ENCODE measurements at regions not wholly inside any gene's neighbourhood (a gene's known extent, or its start where the extent isn't known, plus 50 kb on each side); places are given as distances from the start of the nearest gene placed in this dataset.

DNA sequence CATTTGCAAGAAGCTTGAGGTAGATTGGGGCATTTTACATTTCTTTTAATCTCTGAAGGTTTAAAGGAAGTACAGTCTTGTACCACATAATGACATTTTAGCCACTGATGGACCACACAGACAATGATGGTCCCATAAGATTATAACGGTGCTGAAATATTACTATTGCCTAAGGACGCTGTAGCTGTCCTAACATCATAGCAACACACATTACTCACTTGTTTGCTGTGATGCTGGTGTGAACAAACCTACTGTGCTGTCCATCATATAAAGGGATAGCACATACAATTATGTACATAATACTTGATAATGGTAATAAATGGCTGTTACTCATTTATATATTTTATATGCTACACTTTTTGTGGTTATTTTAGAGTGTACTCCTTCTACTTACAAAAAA lies 127.1 kb upstream of the CPNE8 start:
- no peaks in the 10 kb centered on the region for H3K9me3 Mint-ChIP-seq
- H3K4me3 Mint-ChIP-seq, result no peak overlapping the region
- H3K27me3 Mint-ChIP-seq, result no peaks in the 10 kb centered on the region
- ChIA-PET CTCF (no interaction called here), POLR2A (no interaction called here)
- H3K36me3 Mint-ChIP-seq, result no peaks in the 10 kb centered on the region
- no peak for DNase-seq
- intact Hi-C loops (cut with micrococcal nuclease), result no loop called here
- no peak overlapping the region for H3K27ac Mint-ChIP-seq
- H3K4me1 Mint-ChIP-seq (ENCODE audit: low read depth), result no peaks in the 10 kb centered on the region

- H3K4me3 Mint-ChIP-seq, result no peak overlapping the region
- ChIA-PET POLR2A (no interaction called here), CTCF (no interaction called here)
Measured at GRCh38 chr12:39032034-39032433, 126.6 kb upstream of the CPNE8 start.

DNA sequence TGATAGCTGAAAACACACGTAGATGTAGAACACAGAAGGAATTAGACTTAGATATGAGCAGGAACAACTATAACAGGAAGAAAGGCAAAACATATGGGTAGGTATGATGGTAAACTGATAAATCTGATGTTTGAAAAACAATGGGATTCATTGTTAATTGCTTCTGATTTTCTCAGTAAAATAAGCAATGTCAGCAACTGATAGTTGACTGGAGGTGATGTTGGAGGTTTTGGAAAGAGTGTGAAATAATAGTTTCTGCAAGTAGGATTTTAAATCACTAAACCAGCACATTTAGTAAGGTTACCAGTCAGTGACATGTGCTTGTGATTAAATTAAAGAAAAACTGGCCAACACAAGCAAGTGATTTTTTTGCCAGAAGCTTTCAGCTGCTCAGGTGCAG lies 123.0 kb upstream of the CPNE8 start:
- H3K4me3 Mint-ChIP-seq, result no peak overlapping the region
- DNase-seq, result no peak
- no peaks in the 10 kb centered on the region for H3K27me3 Mint-ChIP-seq
- intact Hi-C loops (cut with micrococcal nuclease), result no loop called here
- no peak overlapping the region for H3K27ac Mint-ChIP-seq
- no peaks in the 10 kb centered on the region for H3K9me3 Mint-ChIP-seq
- H3K4me1 Mint-ChIP-seq (ENCODE audit: low read depth), result no peaks in the 10 kb centered on the region
- CTCF ChIA-PET, result no interaction called here
- no peaks in the 10 kb centered on the region for H3K36me3 Mint-ChIP-seq
- POLR2A ChIA-PET, result interaction anchor here (0.7 kb wide), 1 partner anchor 12 kb away, joined by 3 read pairs; no protein-coding TSS in a partner anchor

More at GRCh38 chr12:39032034-39032433, 126.6 kb upstream of the CPNE8 start:
- no peaks in the 10 kb centered on the region for H3K4me1 Mint-ChIP-seq (ENCODE audit: low read depth)
- no peaks in the 10 kb centered on the region for H3K27me3 Mint-ChIP-seq
- no peaks in the 10 kb centered on the region for H3K9me3 Mint-ChIP-seq
- no peak for DNase-seq
- H3K36me3 Mint-ChIP-seq, result no peaks in the 10 kb centered on the region
- no peak overlapping the region for H3K27ac Mint-ChIP-seq
- intact Hi-C loops (cut with micrococcal nuclease), result no loop called here

GRCh38 chr12:39012870-39013269 lies 107.5 kb upstream of the CPNE8 start:
- POLR2A ChIA-PET, result no interaction called here
- no peaks in the 10 kb centered on the region for H3K4me1 Mint-ChIP-seq (ENCODE audit: low read depth)
- no peaks in the 10 kb centered on the region for H3K36me3 Mint-ChIP-seq
- H3K27ac Mint-ChIP-seq, result no peak overlapping the region
- intact Hi-C loops (cut with micrococcal nuclease), result no loop called here
- DNase-seq, result no peak
- H3K4me3 Mint-ChIP-seq, result no peak overlapping the region
- CTCF ChIA-PET, result no interaction called here
- H3K9me3 Mint-ChIP-seq, result no peaks in the 10 kb centered on the region
- no peaks in the 10 kb centered on the region for H3K27me3 Mint-ChIP-seq

DNA sequence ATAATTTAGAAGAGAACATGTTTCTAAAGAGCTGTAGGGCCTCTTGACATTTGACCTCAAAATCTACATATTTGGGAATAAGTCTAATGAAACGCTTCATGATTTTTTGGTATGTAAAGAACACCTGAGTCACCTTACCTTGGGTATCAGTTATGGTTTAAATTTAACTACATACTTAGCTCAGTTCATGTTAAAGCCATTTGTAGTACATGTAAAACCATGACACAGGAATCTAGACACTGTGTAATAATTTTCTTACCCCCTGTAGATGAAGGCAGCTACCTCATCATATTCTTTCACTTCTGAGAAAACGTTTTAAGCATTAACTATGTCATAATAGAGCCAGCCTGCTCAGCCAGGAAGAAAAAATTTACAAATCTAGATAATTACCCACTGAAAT lies 105.8 kb upstream of the CPNE8 start:
- POLR2A ChIA-PET, result no interaction called here
- intact Hi-C loops (cut with micrococcal nuclease), result no loop called here
- Mint-ChIP-seq H3K27me3 (no peaks in the 10 kb centered on the region), H3K9me3 (no peaks in the 10 kb centered on the region), H3K4me1 (ENCODE audit: low read depth) (no peaks in the 10 kb centered on the region), H3K27ac (no peak overlapping the region), H3K4me3 (no peak overlapping the region), H3K36me3 (no peaks in the 10 kb centered on the region)
- no peak for DNase-seq
- CTCF ChIA-PET, result no interaction called here

- no peak overlapping the region for H3K27ac Mint-ChIP-seq
- no peaks in the 10 kb centered on the region for H3K36me3 Mint-ChIP-seq
- intact Hi-C loops (cut with micrococcal nuclease), result no loop called here
- ChIA-PET POLR2A (no interaction called here), CTCF (no interaction called here)
- no peaks in the 10 kb centered on the region for H3K9me3 Mint-ChIP-seq
- H3K4me1 Mint-ChIP-seq (ENCODE audit: low read depth), result no peaks in the 10 kb centered on the region
- H3K27me3 Mint-ChIP-seq, result no peaks in the 10 kb centered on the region
- DNase-seq, result no peak
- H3K4me3 Mint-ChIP-seq, result no peak overlapping the region
Measured at GRCh38 chr12:39010406-39010805, 105.0 kb upstream of the CPNE8 start.

DNA sequence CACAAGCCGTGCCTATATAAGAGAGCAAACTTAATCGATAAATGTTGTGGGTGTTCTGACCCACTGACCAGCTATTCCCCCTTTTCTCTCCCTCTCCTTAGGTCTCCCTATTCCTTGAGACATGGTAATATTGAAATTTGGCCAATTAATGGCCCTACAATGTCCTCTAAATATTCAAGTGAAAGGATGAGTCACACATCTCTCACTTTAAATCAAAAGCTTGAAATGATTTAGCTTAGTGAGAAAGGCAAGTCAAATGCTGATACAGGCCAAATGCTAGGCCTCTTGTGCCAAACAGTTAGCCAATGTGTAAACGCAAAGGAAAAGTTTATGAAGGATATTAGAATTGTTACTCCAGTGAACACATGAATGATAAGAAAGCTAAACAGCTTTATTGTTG lies 102.2 kb upstream of the CPNE8 start:
- ChIA-PET CTCF (no interaction called here), POLR2A (no interaction called here)
- Mint-ChIP-seq H3K27ac (no peak overlapping the region), H3K36me3 (no peaks in the 10 kb centered on the region), H3K27me3 (no peaks in the 10 kb centered on the region), H3K4me1 (ENCODE audit: low read depth) (no peaks in the 10 kb centered on the region), H3K9me3 (no peaks in the 10 kb centered on the region), H3K4me3 (no peak overlapping the region)
- no peak for DNase-seq
- intact Hi-C loops (cut with micrococcal nuclease), result no loop called here

DNA sequence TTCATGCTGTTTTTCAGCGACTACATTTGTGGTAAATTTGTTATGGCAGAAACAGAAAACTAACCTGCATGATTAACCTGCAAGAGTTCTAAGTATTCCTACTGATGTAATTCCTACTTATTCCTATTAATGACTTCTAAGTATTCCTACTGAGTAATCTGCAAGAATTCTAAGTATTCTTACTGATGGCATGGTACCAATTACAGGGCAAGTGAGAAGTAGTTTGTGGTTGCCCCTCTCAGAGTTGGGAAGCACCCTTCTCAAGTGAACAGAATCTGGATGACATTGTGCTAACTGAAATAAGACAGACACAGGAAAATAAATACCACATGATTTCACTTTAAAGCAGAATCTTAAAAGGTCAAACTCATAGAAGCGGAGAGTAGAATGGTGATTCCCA lies 100.9 kb upstream of the CPNE8 start:
- ChIA-PET POLR2A (no interaction called here), CTCF (no interaction called here)
- no peak for DNase-seq
- no peaks in the 10 kb centered on the region for H3K4me1 Mint-ChIP-seq (ENCODE audit: low read depth)
- no peak overlapping the region for H3K4me3 Mint-ChIP-seq
- no peaks in the 10 kb centered on the region for H3K9me3 Mint-ChIP-seq
- no peaks in the 10 kb centered on the region for H3K27me3 Mint-ChIP-seq
- H3K27ac Mint-ChIP-seq, result no peak overlapping the region
- intact Hi-C loops (cut with micrococcal nuclease), result no loop called here
- H3K36me3 Mint-ChIP-seq, result no peaks in the 10 kb centered on the region

GRCh38 chr12:39005671-39006070 lies 100.3 kb upstream of the CPNE8 start:
- POLR2A ChIA-PET, result no interaction called here
- no peak overlapping the region for H3K4me3 Mint-ChIP-seq
- H3K9me3 Mint-ChIP-seq, result no peaks in the 10 kb centered on the region
- no peak overlapping the region for H3K27ac Mint-ChIP-seq
- intact Hi-C loops (cut with micrococcal nuclease), result no loop called here
- CTCF ChIA-PET, result no interaction called here
- no peaks in the 10 kb centered on the region for H3K27me3 Mint-ChIP-seq
- H3K4me1 Mint-ChIP-seq (ENCODE audit: low read depth), result no peaks in the 10 kb centered on the region
- no peak for DNase-seq
- H3K36me3 Mint-ChIP-seq, result no peaks in the 10 kb centered on the region

DNA sequence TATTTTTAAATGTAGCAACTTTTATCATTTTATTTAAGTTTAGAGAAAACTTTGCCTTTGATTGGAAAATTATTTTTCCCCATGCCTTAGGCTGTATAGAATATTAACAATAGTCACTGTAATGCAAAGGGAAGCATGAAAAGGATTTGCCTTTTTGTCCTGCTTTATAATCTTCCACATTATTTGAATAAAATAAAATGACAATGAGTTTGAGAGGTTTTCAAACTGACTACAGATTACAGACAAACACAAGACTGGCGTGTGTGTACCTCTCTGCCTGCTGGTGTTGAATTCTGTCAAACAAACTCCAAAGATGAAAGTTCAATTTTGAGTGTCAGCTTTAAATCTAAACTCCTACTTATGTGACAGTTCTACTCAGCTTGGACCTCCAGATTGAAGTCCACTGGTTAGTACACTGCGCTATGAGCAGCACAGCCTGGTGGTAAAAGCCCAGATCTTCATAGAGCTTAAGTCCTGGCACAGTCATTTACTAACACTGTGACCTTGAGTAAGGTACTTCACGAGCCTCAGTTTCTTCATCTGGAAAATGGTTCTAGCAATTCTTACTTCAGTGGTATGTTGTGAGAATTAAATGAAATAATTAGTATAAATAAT lies 98.3 kb upstream of the CPNE8 start:
- POLR2A ChIA-PET, result no interaction called here
- CTCF ChIA-PET, result no interaction called here
- intact Hi-C loops (cut with micrococcal nuclease), result no loop called here
- Mint-ChIP-seq H3K27ac (no peak overlapping the region), H3K4me3 (no peak overlapping the region), H3K36me3 (no peaks in the 10 kb centered on the region), H3K27me3 (no peaks in the 10 kb centered on the region), H3K4me1 (ENCODE audit: low read depth) (no peaks in the 10 kb centered on the region), H3K9me3 (no peaks in the 10 kb centered on the region)
- no peak for DNase-seq

- Mint-ChIP-seq H3K36me3 (no peaks in the 10 kb centered on the region), H3K9me3 (no peaks in the 10 kb centered on the region), H3K4me3 (no peak overlapping the region), H3K4me1 (ENCODE audit: low read depth) (no peaks in the 10 kb centered on the region), H3K27ac (no peak overlapping the region), H3K27me3 (no peaks in the 10 kb centered on the region)
- DNase-seq, result no peak
- CTCF ChIA-PET, result no interaction called here
- POLR2A ChIA-PET, result no interaction called here
- intact Hi-C loops (cut with micrococcal nuclease), result no loop called here
Measured at GRCh38 chr12:39000370-39000769, 95.0 kb upstream of the CPNE8 start.

DNA sequence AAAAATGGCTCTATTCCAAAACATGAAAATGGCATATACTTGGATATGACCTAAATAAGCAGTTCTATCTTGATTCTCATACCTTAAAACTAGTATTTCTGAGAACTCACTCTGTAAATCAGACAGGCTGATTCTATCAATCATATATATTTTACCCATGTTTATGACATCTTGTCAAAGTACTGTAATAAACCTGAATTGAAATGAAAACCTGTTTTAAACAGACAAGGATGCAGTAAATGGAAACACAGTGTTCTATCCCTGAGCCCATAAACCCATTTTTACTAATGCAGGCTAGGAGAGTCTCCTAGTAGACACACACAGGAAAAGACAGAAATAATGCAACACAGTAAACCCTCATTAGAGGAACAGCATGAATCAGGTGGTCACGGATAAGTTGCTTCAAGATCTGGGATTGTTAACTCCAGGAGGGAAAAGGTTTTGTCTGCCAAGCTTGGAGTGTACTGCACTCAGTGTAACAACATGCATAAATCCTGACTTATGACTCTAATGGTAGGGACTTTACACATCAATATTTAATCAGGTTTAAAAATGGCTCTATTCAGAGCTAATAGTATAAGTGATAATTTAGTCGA lies 93.6 kb upstream of the CPNE8 start:
- Mint-ChIP-seq H3K27ac (no peak overlapping the region), H3K4me3 (no peak overlapping the region), H3K36me3 (no peaks in the 10 kb centered on the region), H3K27me3 (no peaks in the 10 kb centered on the region), H3K4me1 (ENCODE audit: low read depth) (no peaks in the 10 kb centered on the region), H3K9me3 (no peaks in the 10 kb centered on the region)
- ChIA-PET POLR2A (no interaction called here), CTCF (interaction anchor here (0.7 kb wide), 1 partner anchor 246 kb away, joined by 4 read pairs; no protein-coding TSS in a partner anchor)
- intact Hi-C loops (cut with micrococcal nuclease), result no loop called here
- no peak for DNase-seq

DNA sequence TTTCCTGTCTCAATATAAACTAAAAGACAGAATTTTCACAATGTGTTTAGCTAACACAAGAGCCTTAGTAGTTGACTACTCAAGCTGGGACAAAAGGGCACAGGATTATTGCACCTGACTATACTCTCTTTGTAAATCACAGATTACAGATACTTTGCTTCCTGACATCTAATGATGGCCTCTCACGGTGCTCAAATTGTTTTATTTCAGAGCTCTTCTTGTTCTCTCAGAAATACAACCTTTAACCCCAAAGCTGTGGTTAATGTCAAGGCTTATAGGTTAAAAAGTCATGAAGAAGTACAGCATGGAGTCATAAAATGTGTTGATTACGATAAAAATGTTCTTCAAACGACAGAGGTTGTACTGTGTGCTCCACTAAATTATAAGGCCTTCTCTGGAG lies 89.9 kb upstream of the CPNE8 start:
- Mint-ChIP-seq H3K36me3 (no peaks in the 10 kb centered on the region), H3K27me3 (no peaks in the 10 kb centered on the region), H3K4me1 (ENCODE audit: low read depth) (no peaks in the 10 kb centered on the region), H3K9me3 (no peaks in the 10 kb centered on the region), H3K27ac (no peak overlapping the region), H3K4me3 (no peak overlapping the region)
- POLR2A ChIA-PET, result interaction anchor here (0.6 kb wide), 1 partner anchor 57 kb away, joined by 3 read pairs; no protein-coding TSS in a partner anchor
- intact Hi-C loops (cut with micrococcal nuclease), result no loop called here
- DNase-seq, result no peak
- CTCF ChIA-PET, result no interaction called here

Measured in activated CD4-positive, alpha-beta memory T cell treated with anti-CD3 and anti-CD28 coated beads for 36 hours (primary cell).